ENCODE measurements at regions not wholly inside any gene's neighbourhood (a gene's known extent, or its start where the extent isn't known, plus 50 kb on each side); places are given as distances from the start of the nearest gene placed in this dataset.
"Not testable (repeated sequence)": the region's sequence is repeated elsewhere in the genome, so short reads cannot be mapped to it uniquely, and the experiment has no call there.

DNA sequence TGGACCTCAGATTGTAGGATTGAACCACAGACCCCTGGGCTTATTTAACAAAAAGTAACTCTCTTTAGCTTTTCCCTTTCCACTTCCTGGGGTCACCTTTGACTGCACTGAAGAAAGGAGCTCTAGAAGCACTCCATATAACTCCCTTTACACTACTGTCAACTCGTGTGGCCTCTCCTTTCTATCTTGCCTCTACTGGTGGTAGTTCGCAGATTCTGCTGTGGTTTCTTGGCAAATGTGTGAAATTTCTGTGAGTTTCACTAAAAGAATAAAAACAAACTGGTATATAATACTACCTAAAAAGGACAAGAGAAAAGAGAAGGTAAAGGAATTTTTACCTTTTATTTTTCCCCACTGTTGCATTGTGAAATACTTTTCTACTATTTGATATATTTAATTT lies 1298.1 kb downstream of the PCDH9 start:
- Histone ChIP-seq H3K27ac (no peak overlapping the region), H3K36me3 (no peaks in the 10 kb centered on the region), H3K4me3 (no peak overlapping the region), H3K9me3 (no peaks in the 10 kb centered on the region), H3K27me3 (no peaks in the 10 kb centered on the region), H3K4me1 (peaks cover 0 to 3% (median 0%) of the 10 kb centered on the region in 3 donors)
- no peak for ATAC-seq
- WGBS, 2 donors (ENCODE audit: low coverage in 1 of 2), result 74% methylated on average over 2 of the region's 2 CpGs
- no peak for TF ChIP-seq POLR2AphosphoS5 (IDR thresholded peaks at IDR 0.05)
- TF ChIP-seq, protein P1, sequence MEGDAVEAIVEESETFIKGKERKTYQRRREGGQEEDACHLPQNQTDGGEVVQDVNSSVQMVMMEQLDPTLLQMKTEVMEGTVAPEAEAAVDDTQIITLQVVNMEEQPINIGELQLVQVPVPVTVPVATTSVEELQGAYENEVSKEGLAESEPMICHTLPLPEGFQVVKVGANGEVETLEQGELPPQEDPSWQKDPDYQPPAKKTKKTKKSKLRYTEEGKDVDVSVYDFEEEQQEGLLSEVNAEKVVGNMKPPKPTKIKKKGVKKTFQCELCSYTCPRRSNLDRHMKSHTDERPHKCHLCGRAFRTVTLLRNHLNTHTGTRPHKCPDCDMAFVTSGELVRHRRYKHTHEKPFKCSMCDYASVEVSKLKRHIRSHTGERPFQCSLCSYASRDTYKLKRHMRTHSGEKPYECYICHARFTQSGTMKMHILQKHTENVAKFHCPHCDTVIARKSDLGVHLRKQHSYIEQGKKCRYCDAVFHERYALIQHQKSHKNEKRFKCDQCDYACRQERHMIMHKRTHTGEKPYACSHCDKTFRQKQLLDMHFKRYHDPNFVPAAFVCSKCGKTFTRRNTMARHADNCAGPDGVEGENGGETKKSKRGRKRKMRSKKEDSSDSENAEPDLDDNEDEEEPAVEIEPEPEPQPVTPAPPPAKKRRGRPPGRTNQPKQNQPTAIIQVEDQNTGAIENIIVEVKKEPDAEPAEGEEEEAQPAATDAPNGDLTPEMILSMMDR (IDR thresholded peaks at IDR 0.05), result no peak
- no peak for TF ChIP-seq POLR2A (IDR thresholded peaks at IDR 0.05)
- TF ChIP-seq EP300 (IDR thresholded peaks at IDR 0.05), result no peak

DNA sequence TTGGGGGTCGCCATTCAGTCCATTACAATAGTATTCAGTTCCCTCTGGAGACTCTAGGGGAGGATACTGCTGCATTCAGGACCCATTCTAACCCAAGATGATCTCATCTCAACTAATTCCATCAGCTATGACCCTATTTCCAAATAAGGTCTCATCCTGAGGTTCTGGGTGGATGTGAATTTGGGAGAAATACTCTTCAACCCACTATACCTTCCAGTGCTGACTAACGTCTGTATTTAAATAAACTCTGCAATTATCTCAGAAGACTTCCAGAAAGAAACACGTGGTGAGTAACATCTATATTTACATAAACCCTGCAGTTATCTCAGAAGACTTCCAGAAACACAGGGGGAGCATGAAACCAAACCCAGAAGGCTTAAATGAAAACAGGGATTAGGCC lies 1300.7 kb downstream of the PCDH9 start:
- no peaks in the 10 kb centered on the region for H3K9me3 ChIP-seq
- H3K4me1 ChIP-seq, result peaks cover 0 to 5% (median 0%) of the 10 kb centered on the region in 3 donors
- H3K36me3 ChIP-seq, result no peaks in the 10 kb centered on the region
- H3K4me3 ChIP-seq, result no peak overlapping the region
- ATAC-seq, result no peak
- TF ChIP-seq POLR2A (IDR thresholded peaks at IDR 0.05) (no peak), POLR2AphosphoS5 (IDR thresholded peaks at IDR 0.05) (no peak), EP300 (IDR thresholded peaks at IDR 0.05) (no peak)
- TF ChIP-seq, protein P1 (IDR thresholded peaks at IDR 0.05), result no peak
- H3K27ac ChIP-seq, result no peak overlapping the region
- WGBS, 2 donors (ENCODE audit: low coverage in 1 of 2), result 68 to 100% methylated on average over 1 to 3 of the region's 3 CpGs
- no peaks in the 10 kb centered on the region for H3K27me3 ChIP-seq

DNA sequence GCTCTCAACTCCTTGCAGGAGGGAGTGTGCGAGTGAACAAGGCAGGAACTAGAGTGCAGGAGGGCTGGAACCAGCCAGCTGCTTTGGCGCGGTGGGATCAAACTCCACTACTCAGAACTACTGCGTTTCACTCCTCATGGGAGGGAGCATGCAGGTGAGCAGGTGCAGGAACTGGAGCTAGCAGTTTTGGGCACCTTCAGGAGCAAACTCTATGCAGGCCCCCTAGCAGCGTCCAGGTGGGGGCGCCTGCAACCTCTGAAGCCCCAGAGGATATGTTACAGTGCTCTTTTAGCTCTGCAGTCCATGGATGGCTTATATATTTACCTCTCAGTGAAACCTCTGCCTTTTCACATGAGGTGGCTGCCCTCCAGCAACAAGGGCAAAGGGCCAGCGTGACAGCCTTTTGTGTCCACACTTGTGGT lies 1303.4 kb downstream of the PCDH9 start:
- no peaks in the 10 kb centered on the region for H3K36me3 ChIP-seq
- peaks cover 0 to 5% (median 0%) of the 10 kb centered on the region in 3 donors for H3K4me1 ChIP-seq
- no peak overlapping the region for H3K27ac ChIP-seq
- no peak overlapping the region for H3K4me3 ChIP-seq
- TF ChIP-seq EP300 (IDR thresholded peaks at IDR 0.05) (no peak), POLR2AphosphoS5 (IDR thresholded peaks at IDR 0.05) (no peak), POLR2A (IDR thresholded peaks at IDR 0.05) (no peak)
- TF ChIP-seq, protein P1 (IDR thresholded peaks at IDR 0.05), result peak in 2 of 4 experiments; percentile 8 to 61
- 20 to 31% methylated on average over 1 to 2 of the region's 7 CpGs for WGBS, 2 donors (ENCODE audit: low coverage in 1 of 2)
- ATAC-seq, result peak; percentile 34
- H3K27me3 ChIP-seq, result no peaks in the 10 kb centered on the region
- no peaks in the 10 kb centered on the region for H3K9me3 ChIP-seq

DNA sequence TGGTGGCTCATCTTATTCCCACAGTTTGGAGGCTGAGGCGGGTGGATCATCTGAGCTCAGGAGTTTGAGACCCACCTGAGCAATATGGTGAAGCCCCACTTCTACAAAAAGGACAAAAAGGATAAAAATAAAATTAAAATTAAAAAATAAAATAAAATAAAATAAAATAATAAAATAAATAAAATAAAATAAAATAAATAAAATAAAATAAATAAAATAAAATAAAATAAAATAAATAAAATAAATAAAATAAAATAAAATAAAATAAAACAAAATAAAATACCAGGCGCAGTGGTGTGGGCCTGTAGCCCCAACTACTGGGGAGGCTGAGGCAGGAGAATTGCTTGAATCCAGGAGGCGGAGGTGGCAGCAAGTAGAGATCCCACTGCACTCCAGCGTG lies 1307.3 kb downstream of the PCDH9 start:
- not testable (repeated sequence) for H3K27me3 ChIP-seq, ATAC-seq, H3K36me3 ChIP-seq, H3K4me3 ChIP-seq, H3K27ac ChIP-seq, H3K4me1 ChIP-seq, H3K9me3 ChIP-seq
- 83 to 93% methylated on average over 3 to 4 of the region's 4 CpGs for WGBS, 2 donors (ENCODE audit: low coverage in 1 of 2)

DNA sequence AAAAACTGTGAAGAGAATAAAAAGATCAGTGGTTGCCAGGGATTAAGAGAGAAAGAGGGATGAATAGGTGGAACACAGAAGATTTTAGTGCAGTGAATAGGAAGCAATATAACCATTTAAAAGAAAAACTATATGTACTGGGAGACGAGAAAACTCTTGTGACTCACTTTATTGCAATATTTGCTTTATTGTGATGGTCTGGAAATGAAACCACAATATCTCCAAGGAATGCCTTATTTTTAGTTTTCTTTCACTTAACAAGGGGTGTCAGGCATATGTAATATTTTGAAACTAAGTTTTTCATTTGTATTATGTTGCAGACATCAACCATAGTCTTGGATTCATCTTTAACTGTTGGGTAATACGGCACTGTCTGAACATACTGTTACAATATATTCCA lies 1308.2 kb downstream of the PCDH9 start:
- TF ChIP-seq, protein P1 (IDR thresholded peaks at IDR 0.05), result no peak
- TF ChIP-seq POLR2AphosphoS5 (IDR thresholded peaks at IDR 0.05) (no peak), EP300 (IDR thresholded peaks at IDR 0.05) (no peak), POLR2A (IDR thresholded peaks at IDR 0.05) (no peak)
- 88 to 92% methylated on average over 2 of the region's 2 CpGs for WGBS, 2 donors (ENCODE audit: low coverage in 1 of 2)

More for the DNA sequence above, 1308.2 kb downstream of the PCDH9 start:
- no peak for ATAC-seq
- Histone ChIP-seq H3K27me3 (no peaks in the 10 kb centered on the region), H3K4me1 (peaks cover 0 to 5% (median 0%) of the 10 kb centered on the region in 3 donors), H3K36me3 (no peaks in the 10 kb centered on the region), H3K4me3 (no peak overlapping the region), H3K9me3 (no peaks in the 10 kb centered on the region), H3K27ac (no peak overlapping the region)

All from gastroesophageal sphincter (tissue), 4 donors.